ENCODE measurements at regions not wholly inside any gene's neighbourhood (a gene's known extent, or its start where the extent isn't known, plus 50 kb on each side); places are given as distances from the start of the nearest gene placed in this dataset.

DNA sequence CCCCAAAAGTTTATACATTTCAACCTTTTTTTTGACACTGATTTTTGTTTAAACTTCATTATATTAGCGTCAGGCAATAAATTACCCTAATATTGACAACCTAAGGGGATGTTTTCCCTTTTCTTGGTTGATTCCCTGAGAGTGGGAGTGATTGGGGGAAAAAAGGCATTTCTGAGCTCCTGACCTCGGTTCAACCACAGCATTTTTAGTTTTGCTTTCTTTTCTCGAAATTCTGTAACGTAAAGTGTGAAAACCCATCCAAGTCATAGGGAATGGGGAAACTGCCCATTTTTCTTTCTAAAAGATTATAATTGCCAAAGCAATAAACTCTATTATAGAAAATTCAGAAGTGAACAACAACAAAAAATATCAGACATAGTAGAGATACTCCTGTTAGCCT, 67.9 kb upstream of the SPACA1 start:
- Histone ChIP-seq H4K91ac (ENCODE audit: insufficient read length, low read depth, low read length) (no peak overlapping the region), H2BK5ac (ENCODE audit: insufficient read length, low read length) (no peak overlapping the region), H3K27ac (ENCODE audit: insufficient read length, low read depth, low read length) (no peak overlapping the region), H2BK15ac (ENCODE audit: low read depth, low read length) (no peak overlapping the region), H4K8ac (replicated peaks; ENCODE audit: insufficient read length, low read depth, low read length) (no peak overlapping the region), H2BK12ac (ENCODE audit: insufficient read length, low read depth, low read length) (no peak overlapping the region), H3K56ac (ENCODE audit: insufficient read length, low read depth, low read length) (no peak overlapping the region), H3K9ac (ENCODE audit: extremely low read depth, insufficient read length, low read length) (no peak overlapping the region), H3K4me2 (ENCODE audit: insufficient read depth, insufficient read length, low read length) (no peak overlapping the region), H3T11ph (ENCODE audit: low read length) (no peak overlapping the region), H3K4ac (ENCODE audit: low read depth, low read length) (no peak overlapping the region), H4K5ac (ENCODE audit: insufficient read length, low read depth, low read length) (no peak overlapping the region), H3K23ac (ENCODE audit: insufficient read length, low read depth, low read length) (no peak overlapping the region), H3K79me1 (ENCODE audit: insufficient read depth, low read depth, low read length, poor library complexity, severe bottlenecking) (no peaks in the 10 kb centered on the region), H3K4me1 (ENCODE audit: insufficient read depth, low read length) (no peaks in the 10 kb centered on the region), H3K18ac (ENCODE audit: insufficient read length, low read depth, low read length) (no peak overlapping the region), H3K23me2 (ENCODE audit: insufficient read length, low read depth, low read length, poor library complexity, severe bottlenecking) (no peaks in the 10 kb centered on the region), H3K27me3 (ENCODE audit: insufficient read depth, low read length) (no peaks in the 10 kb centered on the region), H4K20me1 (ENCODE audit: control insufficient read depth, insufficient read depth, insufficient read length) (no peaks in the 10 kb centered on the region), H2BK20ac (ENCODE audit: low read depth, low read length, poor library complexity, severe bottlenecking) (no peak overlapping the region), H2BK120ac (ENCODE audit: low read depth, low read length, poor library complexity, severe bottlenecking) (no peak overlapping the region), H3K9me3 (ENCODE audit: control insufficient read depth, low read depth, low read length) (no peaks in the 10 kb centered on the region), H2AFZ (ENCODE audit: low read length) (no peak overlapping the region), H3K14ac (ENCODE audit: insufficient read depth, low read length) (no peak overlapping the region), H2AK5ac (ENCODE audit: insufficient read length, low read length) (no peak overlapping the region), H3K79me2 (ENCODE audit: insufficient read depth, low read length) (no peaks in the 10 kb centered on the region)
- H3K27ac Mint-ChIP-seq, result no peak overlapping the region
- TF ChIP-seq, protein P1, sequence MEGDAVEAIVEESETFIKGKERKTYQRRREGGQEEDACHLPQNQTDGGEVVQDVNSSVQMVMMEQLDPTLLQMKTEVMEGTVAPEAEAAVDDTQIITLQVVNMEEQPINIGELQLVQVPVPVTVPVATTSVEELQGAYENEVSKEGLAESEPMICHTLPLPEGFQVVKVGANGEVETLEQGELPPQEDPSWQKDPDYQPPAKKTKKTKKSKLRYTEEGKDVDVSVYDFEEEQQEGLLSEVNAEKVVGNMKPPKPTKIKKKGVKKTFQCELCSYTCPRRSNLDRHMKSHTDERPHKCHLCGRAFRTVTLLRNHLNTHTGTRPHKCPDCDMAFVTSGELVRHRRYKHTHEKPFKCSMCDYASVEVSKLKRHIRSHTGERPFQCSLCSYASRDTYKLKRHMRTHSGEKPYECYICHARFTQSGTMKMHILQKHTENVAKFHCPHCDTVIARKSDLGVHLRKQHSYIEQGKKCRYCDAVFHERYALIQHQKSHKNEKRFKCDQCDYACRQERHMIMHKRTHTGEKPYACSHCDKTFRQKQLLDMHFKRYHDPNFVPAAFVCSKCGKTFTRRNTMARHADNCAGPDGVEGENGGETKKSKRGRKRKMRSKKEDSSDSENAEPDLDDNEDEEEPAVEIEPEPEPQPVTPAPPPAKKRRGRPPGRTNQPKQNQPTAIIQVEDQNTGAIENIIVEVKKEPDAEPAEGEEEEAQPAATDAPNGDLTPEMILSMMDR (conservative IDR thresholded peaks at IDR 0.05), result no peak
- no CpG with 5 or more reads among the region's 4 CpGs for WGBS (ENCODE audit: extremely low coverage, insufficient read length, low lambda C conversion rate)
- DNase-seq, result no peak
- no peaks in the 10 kb centered on the region; a peak in 1 of 4 replicates for H3K4me1 Mint-ChIP-seq
- no peaks in the 10 kb centered on the region for H3K9me3 Mint-ChIP-seq
- no peaks in the 10 kb centered on the region for H3K27me3 Mint-ChIP-seq (ENCODE audit: low read depth)
- H3K4me3 Mint-ChIP-seq, result no peak overlapping the region
- no peaks in the 10 kb centered on the region for H3K36me3 Mint-ChIP-seq (ENCODE audit: insufficient read depth in 1 of 3, low read depth in 3 of 3)
